NCI-H2171 (cell line): ENCODE measurements at regions not wholly inside any gene's neighbourhood (a gene's known extent, or its start where the extent isn't known, plus 50 kb on each side); places are given as distances from the start of the nearest gene placed in this dataset.
"Not testable (repeated sequence)": the region's sequence is repeated elsewhere in the genome, so short reads cannot be mapped to it uniquely, and the experiment has no call there.

Experiments used
- DNase-seq: peaks from one replicate; lab custom pipeline; 2025; lab: John Stamatoyannopoulos, UW

GRCh38 chr3:27661797-27662196 lies 60.3 kb downstream of the EOMES start:
- DNase-seq: no peak

GRCh38 chr3:27659279-27660021 lies 62.7 kb downstream of the EOMES start:
- DNase-seq: no peak

- DNase-seq: no peak
Observed at GRCh38 chr3:27658741-27659140, 63.4 kb downstream of the EOMES start.

- no peak for DNase-seq
Observed at GRCh38 chr3:27657871-27658270, 64.3 kb downstream of the EOMES start.

- DNase-seq: no peak
Observed at GRCh38 chr3:27657404-27657803, 64.7 kb downstream of the EOMES start.

- no peak for DNase-seq
Observed at GRCh38 chr3:27656790-27657189, 65.3 kb downstream of the EOMES start.

GRCh38 chr3:27655547-27655946 lies 66.6 kb downstream of the EOMES start:
- DNase-seq: no peak

GRCh38 chr3:27653803-27654558 lies 68.1 kb downstream of the EOMES start:
- DNase-seq: no peak

- no peak for DNase-seq
Observed at GRCh38 chr3:27649277-27649676, 72.8 kb downstream of the EOMES start.

- no peak for DNase-seq
Observed at GRCh38 chr3:27646896-27647295, 75.2 kb downstream of the EOMES start.

- DNase-seq: no peak
Observed at GRCh38 chr3:27644941-27645340, 77.2 kb downstream of the EOMES start.

- peak; percentile 6 for DNase-seq
Observed at GRCh38 chr3:27643355-27643754, 78.8 kb downstream of the EOMES start.

- DNase-seq: no peak
Observed at GRCh38 chr3:27642796-27643195, 79.3 kb downstream of the EOMES start.

- DNase-seq: no peak
Observed at GRCh38 chr3:27641888-27642601, 80.1 kb downstream of the EOMES start.

GRCh38 chr3:27641271-27641800 lies 80.8 kb downstream of the EOMES start:
- DNase-seq: no peak

GRCh38 chr3:27639271-27639670 lies 82.9 kb downstream of the EOMES start:
- DNase-seq: no peak

GRCh38 chr3:27638594-27638993 lies 83.5 kb downstream of the EOMES start:
- no peak for DNase-seq

- no peak for DNase-seq
Observed at GRCh38 chr3:27637346-27637995, 84.7 kb downstream of the EOMES start.

- not testable (repeated sequence) for DNase-seq
Observed at GRCh38 chr3:27635006-27635405, 87.1 kb downstream of the EOMES start.

GRCh38 chr3:27633224-27633545 lies 88.9 kb downstream of the EOMES start:
- no peak for DNase-seq

GRCh38 chr3:27632431-27633223 lies 89.5 kb downstream of the EOMES start:
- DNase-seq: peak; percentile 9
